Neural cell (in vitro differentiated cells): ENCODE measurements at regions not wholly inside any gene's neighbourhood (a gene's known extent, or its start where the extent isn't known, plus 50 kb on each side); places are given as distances from the start of the nearest gene placed in this dataset.
A peak's percentile ranks its signal among the peaks of the same experiment; 100 is the strongest.

Source experiments
- H2AFZ ChIP-seq: fragments of 200-600, 300-800 bp; sonication (generic), shearing (Covaris generic); 2 replicates; pipeline ENCODE4 v1.6.0; 2014; ENCODE audit warnings: low read depth, mild to moderate bottlenecking, antibody characterized with exemption, low read length, moderate library complexity
- H3F3A ChIP-seq: fragments of 200-600 bp; shearing (Covaris generic); 2 replicates; pipeline ENCODE4 v1.6.1; 2016; ENCODE audit warnings: mild to moderate bottlenecking, moderate library complexity, mixed read lengths, antibody characterized with exemption, low read length; ENCODE audit not compliant: insufficient read depth, poor library complexity, severe bottlenecking
- H3K27ac ChIP-seq: fragments of 200-600, 300-800 bp; sonication (generic), shearing (Covaris generic); 2 replicates; pipeline ENCODE4 v1.5.1; 2014; ENCODE audit warnings: mild to moderate bottlenecking, low read length, moderate library complexity
- H3K27me3 ChIP-seq: fragments of 300-800, 200-600 bp; sonication (generic), shearing (Covaris generic); 2 replicates; pipeline ENCODE4 v1.6.0; 2014; ENCODE audit warnings: mild to moderate bottlenecking, low read depth, low read length, moderate library complexity; ENCODE audit not compliant: insufficient read depth
- H3K36me3 ChIP-seq: fragments of 300-800, 200-600 bp; sonication (generic), shearing (Covaris generic); 2 replicates; pipeline ENCODE4 v1.5.1; 2014; ENCODE audit warnings: mild to moderate bottlenecking, antibody characterized with exemption, low read length, moderate library complexity; ENCODE audit not compliant: insufficient read depth
- H3K4me2 ChIP-seq: fragments of 300-800, 200-600 bp; sonication (generic), shearing (Covaris generic); 2 replicates; pipeline ENCODE4 v1.6.0; 2014; ENCODE audit warnings: mild to moderate bottlenecking, low read length
- H3K4me3 ChIP-seq: fragments of 300-800, 200-600 bp; sonication (generic), shearing (Covaris generic); 2 replicates; pipeline ENCODE4 v1.5.1; 2014; ENCODE audit warnings: mild to moderate bottlenecking, low read length, moderate library complexity
- H3K79me2 ChIP-seq: fragments of 200-600 bp; shearing (Covaris generic); replicated peaks from 2 replicates; pipeline ENCODE4 v1.6.0; 2014; ENCODE audit warnings: mild to moderate bottlenecking, low read length, moderate library complexity; ENCODE audit not compliant: insufficient read depth
- H3K9ac ChIP-seq: fragments of 300-800, 200-600 bp; sonication (generic), shearing (Covaris generic); 2 replicates; pipeline ENCODE4 v1.6.1; 2016; ENCODE audit warnings: mild to moderate bottlenecking, low read length, mixed read lengths
- H3K9me2 ChIP-seq: fragments of 200-600 bp; shearing (Covaris generic); 2 replicates; pipeline ENCODE4 v1.6.1; 2016; ENCODE audit warnings: mild to moderate bottlenecking, low read length, mixed read lengths; ENCODE audit not compliant: insufficient read depth
- H3K9me3 ChIP-seq: fragments of 200-600, 300-800 bp; sonication (generic), shearing (Covaris generic); 2 replicates; pipeline ENCODE4 v1.6.1; 2016; ENCODE audit warnings: mild to moderate bottlenecking, mixed run types, low read length, moderate library complexity, mixed read lengths
- H4K20me1 ChIP-seq: fragments of 200-600 bp; shearing (Covaris generic); 2 replicates; pipeline ENCODE4 v1.6.1; 2016; ENCODE audit warnings: mild to moderate bottlenecking, mixed run types; ENCODE audit not compliant: insufficient read depth
- EP300 ChIP-seq: fragments of 450-650 bp; conservative IDR thresholded peaks from 2 replicates; pipeline ENCODE4 v1.6.1; 2014; ENCODE audit warnings: antibody characterized with exemption, mild to moderate bottlenecking, moderate library complexity; ENCODE audit not compliant: poor library complexity, severe bottlenecking
- EZH2 ChIP-seq: fragments of 200-600, 300-800 bp; shearing (Covaris generic), sonication (generic); IDR thresholded peaks from 2 replicates; pipeline ENCODE4 v1.6.1; 2014; ENCODE audit warnings: antibody characterized with exemption, low read length, borderline replicate concordance, mild to moderate bottlenecking; ENCODE audit not compliant: insufficient read depth, poor library complexity, severe bottlenecking
- MXI1 ChIP-seq: fragments of 450-650 bp; conservative IDR thresholded peaks from 2 replicates; pipeline ENCODE4 v1.6.1; 2014; ENCODE audit warnings: antibody characterized with exemption, mild to moderate bottlenecking; ENCODE audit not compliant: poor library complexity, severe bottlenecking
- POLR2AphosphoS5 ChIP-seq: IDR thresholded peaks from 2 replicates; pipeline ENCODE4 v1.6.1; 2012
- RAD21 ChIP-seq: fragments of 450-650 bp; conservative IDR thresholded peaks from 2 replicates; pipeline ENCODE4 v1.6.1; 2014; ENCODE audit warnings: antibody characterized with exemption, mild to moderate bottlenecking, moderate library complexity
- SMC3 ChIP-seq: fragments of 450-650 bp; conservative IDR thresholded peaks from 2 replicates; pipeline ENCODE4 v1.6.1; 2014; ENCODE audit warnings: antibody characterized with exemption, mild to moderate bottlenecking, moderate library complexity; ENCODE audit not compliant: poor library complexity
- TAF1 ChIP-seq: IDR thresholded peaks from 2 replicates; pipeline ENCODE4 v1.6.1; 2012; ENCODE audit warnings: low read depth
- TF ChIP-seq, protein P1 (sequence below): IDR thresholded peaks from 2 replicates; pipeline ENCODE4 v1.6.1; 2012; ENCODE audit warnings: borderline replicate concordance
- TF ChIP-seq, protein P2 (sequence below): fragments of 450-650 bp; IDR thresholded peaks from 2 replicates; pipeline ENCODE4 v1.5.1; 2014; ENCODE audit warnings: antibody characterized with exemption, mild to moderate bottlenecking, moderate library complexity; ENCODE audit not compliant: poor library complexity, severe bottlenecking

DNA sequence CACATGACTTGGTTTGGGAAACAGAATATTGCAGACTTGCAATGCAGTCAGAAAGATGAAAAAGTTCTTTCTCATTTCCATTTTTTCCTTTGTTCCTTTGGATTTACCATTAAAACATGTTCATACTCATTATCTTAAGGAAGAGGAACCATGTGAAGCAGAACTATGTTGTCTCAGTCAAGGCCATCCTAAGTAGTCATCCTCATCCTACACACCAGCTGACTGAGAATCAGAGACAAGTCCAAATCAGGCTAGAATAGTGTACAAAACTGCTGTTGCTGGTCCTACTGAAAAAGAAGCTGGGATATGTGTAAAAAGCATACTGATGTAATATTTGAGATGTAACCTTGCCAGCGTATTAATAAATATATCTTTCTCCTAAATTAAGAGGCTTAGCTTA is 433.4 kb downstream of the SLITRK5 start:
- no peak overlapping the region for H2AFZ ChIP-seq
- no peaks in the 10 kb centered on the region for H3K36me3 ChIP-seq
- H3K79me2 ChIP-seq, result no peaks in the 10 kb centered on the region
- no peaks in the 10 kb centered on the region for H3F3A ChIP-seq
- H3K4me3 ChIP-seq, result no peak overlapping the region
- TF ChIP-seq EZH2 (no peak), MXI1 (no peak), TAF1 (no peak), POLR2AphosphoS5 (no peak), RAD21 (no peak), EP300 (no peak), SMC3 (no peak)
- TF ChIP-seq, protein P1, sequence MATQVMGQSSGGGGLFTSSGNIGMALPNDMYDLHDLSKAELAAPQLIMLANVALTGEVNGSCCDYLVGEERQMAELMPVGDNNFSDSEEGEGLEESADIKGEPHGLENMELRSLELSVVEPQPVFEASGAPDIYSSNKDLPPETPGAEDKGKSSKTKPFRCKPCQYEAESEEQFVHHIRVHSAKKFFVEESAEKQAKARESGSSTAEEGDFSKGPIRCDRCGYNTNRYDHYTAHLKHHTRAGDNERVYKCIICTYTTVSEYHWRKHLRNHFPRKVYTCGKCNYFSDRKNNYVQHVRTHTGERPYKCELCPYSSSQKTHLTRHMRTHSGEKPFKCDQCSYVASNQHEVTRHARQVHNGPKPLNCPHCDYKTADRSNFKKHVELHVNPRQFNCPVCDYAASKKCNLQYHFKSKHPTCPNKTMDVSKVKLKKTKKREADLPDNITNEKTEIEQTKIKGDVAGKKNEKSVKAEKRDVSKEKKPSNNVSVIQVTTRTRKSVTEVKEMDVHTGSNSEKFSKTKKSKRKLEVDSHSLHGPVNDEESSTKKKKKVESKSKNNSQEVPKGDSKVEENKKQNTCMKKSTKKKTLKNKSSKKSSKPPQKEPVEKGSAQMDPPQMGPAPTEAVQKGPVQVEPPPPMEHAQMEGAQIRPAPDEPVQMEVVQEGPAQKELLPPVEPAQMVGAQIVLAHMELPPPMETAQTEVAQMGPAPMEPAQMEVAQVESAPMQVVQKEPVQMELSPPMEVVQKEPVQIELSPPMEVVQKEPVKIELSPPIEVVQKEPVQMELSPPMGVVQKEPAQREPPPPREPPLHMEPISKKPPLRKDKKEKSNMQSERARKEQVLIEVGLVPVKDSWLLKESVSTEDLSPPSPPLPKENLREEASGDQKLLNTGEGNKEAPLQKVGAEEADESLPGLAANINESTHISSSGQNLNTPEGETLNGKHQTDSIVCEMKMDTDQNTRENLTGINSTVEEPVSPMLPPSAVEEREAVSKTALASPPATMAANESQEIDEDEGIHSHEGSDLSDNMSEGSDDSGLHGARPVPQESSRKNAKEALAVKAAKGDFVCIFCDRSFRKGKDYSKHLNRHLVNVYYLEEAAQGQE, result no peak
- TF ChIP-seq, protein P2, sequence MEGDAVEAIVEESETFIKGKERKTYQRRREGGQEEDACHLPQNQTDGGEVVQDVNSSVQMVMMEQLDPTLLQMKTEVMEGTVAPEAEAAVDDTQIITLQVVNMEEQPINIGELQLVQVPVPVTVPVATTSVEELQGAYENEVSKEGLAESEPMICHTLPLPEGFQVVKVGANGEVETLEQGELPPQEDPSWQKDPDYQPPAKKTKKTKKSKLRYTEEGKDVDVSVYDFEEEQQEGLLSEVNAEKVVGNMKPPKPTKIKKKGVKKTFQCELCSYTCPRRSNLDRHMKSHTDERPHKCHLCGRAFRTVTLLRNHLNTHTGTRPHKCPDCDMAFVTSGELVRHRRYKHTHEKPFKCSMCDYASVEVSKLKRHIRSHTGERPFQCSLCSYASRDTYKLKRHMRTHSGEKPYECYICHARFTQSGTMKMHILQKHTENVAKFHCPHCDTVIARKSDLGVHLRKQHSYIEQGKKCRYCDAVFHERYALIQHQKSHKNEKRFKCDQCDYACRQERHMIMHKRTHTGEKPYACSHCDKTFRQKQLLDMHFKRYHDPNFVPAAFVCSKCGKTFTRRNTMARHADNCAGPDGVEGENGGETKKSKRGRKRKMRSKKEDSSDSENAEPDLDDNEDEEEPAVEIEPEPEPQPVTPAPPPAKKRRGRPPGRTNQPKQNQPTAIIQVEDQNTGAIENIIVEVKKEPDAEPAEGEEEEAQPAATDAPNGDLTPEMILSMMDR, result no peak
- no peak overlapping the region for H3K4me2 ChIP-seq
- H3K9ac ChIP-seq, result no peak overlapping the region
- no peaks in the 10 kb centered on the region for H3K9me3 ChIP-seq
- no peaks in the 10 kb centered on the region for H3K9me2 ChIP-seq
- no peak overlapping the region for H3K27ac ChIP-seq
- H4K20me1 ChIP-seq, result no peaks in the 10 kb centered on the region
- H3K27me3 ChIP-seq, result no peaks in the 10 kb centered on the region

DNA sequence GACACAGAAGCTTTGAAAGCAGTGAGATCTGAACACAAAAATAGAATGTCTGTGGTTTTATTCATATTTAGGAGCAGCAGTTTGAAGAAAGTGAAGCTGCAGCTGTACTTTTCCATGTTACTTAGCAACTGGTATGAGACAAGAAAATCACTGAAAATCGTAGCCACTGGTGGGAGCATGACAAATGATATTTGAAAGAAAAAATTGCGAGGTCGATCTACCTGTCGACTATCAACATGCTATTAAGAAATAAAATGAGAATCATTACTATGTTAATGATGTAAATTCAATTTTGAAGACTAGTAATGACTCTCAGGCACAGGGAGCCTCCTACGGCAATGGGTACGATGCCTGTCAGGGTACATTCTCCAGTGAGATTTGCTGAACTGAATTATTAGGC is 436.4 kb downstream of the SLITRK5 start:
- no peak overlapping the region for H3K27ac ChIP-seq
- no peak overlapping the region for H3K4me3 ChIP-seq
- H3K79me2 ChIP-seq, result no peaks in the 10 kb centered on the region
- H3K27me3 ChIP-seq, result no peaks in the 10 kb centered on the region
- no peak overlapping the region for H3K4me2 ChIP-seq
- no peaks in the 10 kb centered on the region for H4K20me1 ChIP-seq
- no peak overlapping the region for H3K9ac ChIP-seq
- no peaks in the 10 kb centered on the region for H3F3A ChIP-seq
- TF ChIP-seq RAD21 (peak; percentile 24), EZH2 (no peak)
- H3K36me3 ChIP-seq, result no peaks in the 10 kb centered on the region
- no peak overlapping the region for H2AFZ ChIP-seq
- H3K9me2 ChIP-seq, result no peaks in the 10 kb centered on the region
- H3K9me3 ChIP-seq, result no peaks in the 10 kb centered on the region

DNA sequence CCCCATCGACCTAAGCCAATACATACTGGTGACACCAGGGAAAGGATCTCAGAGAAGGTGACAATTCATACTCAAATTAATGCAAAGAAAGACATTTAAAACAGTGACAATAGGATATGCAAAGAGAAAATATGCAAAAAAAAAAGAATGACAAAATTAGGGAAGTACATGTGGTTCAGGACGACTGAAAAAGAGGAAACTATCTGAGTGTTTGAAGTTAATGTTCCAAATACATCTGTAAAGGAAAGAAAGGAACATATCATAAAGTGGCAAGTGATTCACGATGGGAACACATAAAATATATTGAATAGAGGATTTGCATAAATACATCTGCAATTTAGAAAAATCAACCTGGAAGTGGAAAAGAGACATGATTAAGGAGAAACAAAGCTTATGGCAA is 441.4 kb downstream of the SLITRK5 start:
- no peaks in the 10 kb centered on the region for H3K9me3 ChIP-seq
- H3K4me3 ChIP-seq, result no peak overlapping the region
- no peak overlapping the region for H3K27ac ChIP-seq
- no peaks in the 10 kb centered on the region for H3K9me2 ChIP-seq
- H3K4me2 ChIP-seq, result no peak overlapping the region
- TF ChIP-seq TAF1, result no peak
- no peak for TF ChIP-seq EP300
- no peak for TF ChIP-seq EZH2
- no peak for TF ChIP-seq POLR2AphosphoS5
- H2AFZ ChIP-seq, result no peak overlapping the region
- H3K36me3 ChIP-seq, result no peaks in the 10 kb centered on the region
- H3K79me2 ChIP-seq, result no peaks in the 10 kb centered on the region
- no peaks in the 10 kb centered on the region for H3K27me3 ChIP-seq
- H3F3A ChIP-seq, result no peaks in the 10 kb centered on the region
- no peak overlapping the region for H3K9ac ChIP-seq
- H4K20me1 ChIP-seq, result no peaks in the 10 kb centered on the region
